ENCODE measurements at regions not wholly inside any gene's neighbourhood (a gene's known extent, or its start where the extent isn't known, plus 50 kb on each side); places are given as distances from the start of the nearest gene placed in this dataset.

DNA sequence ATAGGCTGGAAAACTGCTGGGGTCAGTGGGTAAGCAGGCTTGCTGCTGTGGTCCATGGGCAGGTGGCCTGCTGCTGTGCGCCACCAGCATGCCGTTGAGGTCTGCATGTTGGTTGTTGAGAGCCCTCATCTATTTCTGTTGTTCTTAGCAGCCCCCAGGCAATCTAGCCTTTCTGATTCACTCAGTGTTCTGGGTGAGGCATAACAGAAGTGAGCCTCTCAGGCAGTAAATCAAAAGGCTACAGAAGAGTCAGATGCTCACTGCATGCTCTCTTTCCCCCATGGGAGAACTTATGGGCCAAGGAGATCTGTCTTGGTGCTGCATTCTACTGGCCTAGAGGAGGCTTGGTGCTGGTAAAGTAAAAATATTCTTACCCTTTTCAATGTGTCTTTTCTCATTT is 67.8 kb upstream of the ATP10A start:
- TF ChIP-seq, protein P1, sequence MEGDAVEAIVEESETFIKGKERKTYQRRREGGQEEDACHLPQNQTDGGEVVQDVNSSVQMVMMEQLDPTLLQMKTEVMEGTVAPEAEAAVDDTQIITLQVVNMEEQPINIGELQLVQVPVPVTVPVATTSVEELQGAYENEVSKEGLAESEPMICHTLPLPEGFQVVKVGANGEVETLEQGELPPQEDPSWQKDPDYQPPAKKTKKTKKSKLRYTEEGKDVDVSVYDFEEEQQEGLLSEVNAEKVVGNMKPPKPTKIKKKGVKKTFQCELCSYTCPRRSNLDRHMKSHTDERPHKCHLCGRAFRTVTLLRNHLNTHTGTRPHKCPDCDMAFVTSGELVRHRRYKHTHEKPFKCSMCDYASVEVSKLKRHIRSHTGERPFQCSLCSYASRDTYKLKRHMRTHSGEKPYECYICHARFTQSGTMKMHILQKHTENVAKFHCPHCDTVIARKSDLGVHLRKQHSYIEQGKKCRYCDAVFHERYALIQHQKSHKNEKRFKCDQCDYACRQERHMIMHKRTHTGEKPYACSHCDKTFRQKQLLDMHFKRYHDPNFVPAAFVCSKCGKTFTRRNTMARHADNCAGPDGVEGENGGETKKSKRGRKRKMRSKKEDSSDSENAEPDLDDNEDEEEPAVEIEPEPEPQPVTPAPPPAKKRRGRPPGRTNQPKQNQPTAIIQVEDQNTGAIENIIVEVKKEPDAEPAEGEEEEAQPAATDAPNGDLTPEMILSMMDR (IDR thresholded peaks at IDR 0.05): no peak
- TF ChIP-seq EZH2 (IDR thresholded peaks at IDR 0.05; ENCODE audit: borderline replicate concordance, insufficient read depth, low read depth, low read length, poor library complexity, severe bottlenecking): no peak
